ENCODE measurements at regions not wholly inside any gene's neighbourhood (a gene's known extent, or its start where the extent isn't known, plus 50 kb on each side); places are given as distances from the start of the nearest gene placed in this dataset.

DNA sequence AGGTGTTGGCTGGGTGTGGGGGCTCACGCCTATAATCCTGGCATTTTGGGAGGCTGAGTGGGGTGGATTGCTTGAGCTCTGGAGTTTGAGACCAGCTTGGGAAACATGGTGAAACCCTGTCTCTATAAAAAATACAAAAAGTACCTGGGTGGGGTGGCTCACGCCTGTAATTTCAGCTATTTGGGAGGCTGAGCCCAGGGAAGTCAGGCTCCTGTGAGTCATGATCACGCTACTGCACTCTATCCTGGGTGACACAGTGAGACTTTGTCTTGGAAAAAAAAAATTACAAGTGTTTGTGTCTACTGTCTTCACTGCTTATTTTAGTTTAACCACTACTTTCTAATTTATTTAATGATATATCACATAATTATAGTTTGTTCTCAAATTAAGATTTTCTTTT lies 62.7 kb upstream of the DOCK10 start:
- in situ Hi-C loops (cut with MboI; ENCODE audit: low pct_unique_long_range_greater_than_20kb, low sequenced_read_pairs): no loop called here
- no peak for DNase-seq

DNA sequence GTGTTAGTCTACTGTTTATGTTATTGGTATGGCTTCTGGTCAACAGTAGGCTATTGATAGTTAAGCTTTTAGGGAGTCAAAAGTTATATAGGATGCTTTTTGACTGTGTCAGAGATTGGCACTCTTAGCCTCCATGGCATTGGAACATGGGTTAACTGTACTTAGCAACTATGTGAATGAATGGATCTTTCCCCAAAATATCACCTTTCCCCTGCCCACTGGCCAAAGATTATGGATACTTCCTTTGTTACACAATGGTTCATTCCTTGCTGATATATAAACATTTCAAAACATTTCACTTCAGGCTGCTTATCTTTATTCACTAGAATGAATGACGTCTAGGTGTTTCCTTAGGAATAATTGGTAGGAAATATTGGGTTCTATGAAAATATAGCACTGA lies 62.1 kb upstream of the DOCK10 start:
- DNase-seq: no peak
- in situ Hi-C loops (cut with MboI; ENCODE audit: low pct_unique_long_range_greater_than_20kb, low sequenced_read_pairs): no loop called here

DNA sequence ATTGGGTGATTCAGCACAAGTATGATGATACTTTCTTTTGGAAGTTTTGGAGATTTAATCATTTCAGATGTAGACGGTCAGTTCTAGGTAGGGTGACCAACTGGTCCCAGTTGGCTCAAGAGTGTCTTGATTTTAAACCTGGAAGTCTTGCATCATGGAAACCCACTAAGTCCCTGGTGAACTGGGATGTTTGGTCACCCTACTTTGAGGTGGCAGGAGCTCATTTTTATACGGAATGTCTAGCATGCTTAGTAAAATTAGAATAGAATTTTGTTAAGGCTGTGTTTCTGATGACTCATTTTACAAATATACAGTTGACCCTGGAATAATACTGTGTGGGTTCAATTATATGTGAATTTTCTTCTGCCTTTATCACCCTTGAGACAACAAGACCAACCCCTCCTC lies 61.5 kb upstream of the DOCK10 start:
- DNase-seq: no peak
- in situ Hi-C loops (cut with MboI; ENCODE audit: low pct_unique_long_range_greater_than_20kb, low sequenced_read_pairs): no loop called here

DNA sequence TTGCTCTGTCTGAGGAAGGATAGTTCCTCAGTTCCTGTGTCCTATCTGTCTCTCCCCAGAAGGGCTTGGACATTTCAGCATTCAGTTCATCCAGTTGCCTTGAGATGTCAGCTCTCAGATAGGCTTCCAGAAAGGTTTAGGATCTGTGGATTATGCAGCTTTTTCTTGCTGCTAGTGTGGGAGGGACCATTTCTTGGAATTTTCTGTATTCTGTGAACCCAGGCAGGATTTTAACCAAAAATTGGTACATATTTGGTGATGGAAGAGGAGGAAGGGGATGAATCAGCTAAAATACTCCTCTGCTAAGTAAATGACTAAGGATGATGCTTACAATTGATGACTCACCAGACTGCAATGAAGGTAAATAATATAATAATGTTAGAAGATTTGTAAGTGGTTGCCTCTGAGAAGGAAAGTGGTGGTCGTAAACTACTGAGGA lies 58.6 kb upstream of the DOCK10 start:
- DNase-seq: no peak
- in situ Hi-C loops (cut with MboI; ENCODE audit: low pct_unique_long_range_greater_than_20kb, low sequenced_read_pairs): no loop called here

DNA sequence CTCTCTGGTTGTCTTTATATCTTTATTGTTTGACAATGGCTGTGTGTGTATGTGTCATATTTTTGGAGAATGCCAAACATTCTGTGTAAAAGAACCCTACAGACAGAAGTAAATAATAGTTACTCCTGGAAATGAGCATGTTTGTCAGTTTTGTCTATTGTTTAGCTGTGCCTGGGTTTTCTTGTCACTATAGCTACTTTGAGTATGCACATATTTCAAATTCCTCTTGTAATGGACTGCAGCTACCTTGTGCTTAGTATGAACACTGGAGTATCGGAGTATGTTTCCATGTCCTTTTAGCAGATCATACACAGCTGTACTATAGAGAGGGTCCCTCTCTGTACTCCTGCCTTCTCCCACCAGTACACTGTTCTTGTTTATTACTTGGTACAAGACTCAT lies 58.0 kb upstream of the DOCK10 start:
- DNase-seq: no peak
- in situ Hi-C loops (cut with MboI; ENCODE audit: low pct_unique_long_range_greater_than_20kb, low sequenced_read_pairs): no loop called here

DNA sequence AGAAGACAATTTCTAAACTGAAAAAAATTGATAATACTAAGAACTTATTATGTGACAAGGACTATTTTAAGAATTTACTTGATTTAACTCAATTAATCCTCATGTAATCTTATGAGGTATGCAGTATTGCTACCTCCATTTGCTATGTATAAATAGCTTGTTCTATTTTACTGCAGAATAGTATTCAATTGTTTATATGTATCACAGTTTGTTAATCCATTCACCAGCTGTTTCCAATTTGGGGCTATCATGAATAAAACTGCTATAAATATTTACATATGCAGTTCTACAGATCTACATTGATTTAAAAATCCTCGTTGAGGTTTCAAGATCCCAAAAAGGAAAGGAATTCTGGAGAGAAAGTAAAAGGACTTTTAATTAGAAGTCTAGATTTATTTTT lies 54.8 kb upstream of the DOCK10 start:
- DNase-seq: no peak
- in situ Hi-C loops (cut with MboI; ENCODE audit: low pct_unique_long_range_greater_than_20kb, low sequenced_read_pairs): no loop called here
